Adrenal gland (tissue), 9 donors: ENCODE measurements at regions not wholly inside any gene's neighbourhood (a gene's known extent, or its start where the extent isn't known, plus 50 kb on each side); places are given as distances from the start of the nearest gene placed in this dataset.
A peak's percentile ranks its signal among the peaks of the same experiment; 100 is the strongest.

ENCODE experiments used
- DNase-seq, 7 donors: peaks; one replicate each; pipeline ENCODE4 v3.0.0-alpha.2; 2019 to 2020
- H3K27ac ChIP-seq, 5 donors: fragments of 200-600 bp; sonication (generic) in 4 of 5; 1 replicate in 3 of 5; 2 replicates in 2 of 5; pipeline versions ENCODE4 v1.5.1 to v1.8.0; 2016 to 2020; ENCODE audit warnings: mild to moderate bottlenecking in 1 of 5
- H3K27me3 ChIP-seq: fragments of 200-600 bp; 2 replicates; pipeline ENCODE4 v1.8.0; 2021
- H3K36me3 ChIP-seq, 2 donors: fragments of 200-600 bp; replicated peaks in 1 of 2; 1 replicate in 1 of 2; 2 replicates in 1 of 2; pipeline versions ENCODE4 v1.5.1 to v1.8.0; 2018 to 2022
- H3K4me1 ChIP-seq, 2 donors: fragments of 200-600 bp; replicated peaks in 1 of 2; 1 replicate in 1 of 2; 2 replicates in 1 of 2; pipeline versions ENCODE4 v1.5.1 to v1.8.0; 2018 to 2021
- H3K4me3 ChIP-seq, 4 donors: fragments of 200-600 bp; sonication (generic) in 3 of 4; one replicate each; pipeline ENCODE4 v1.5.1; 2016 to 2018
- H3K9me3 ChIP-seq, 3 donors: fragments of 200-600 bp; sonication (generic) in 1 of 3; replicated peaks in 1 of 3; 1 replicate in 2 of 3; 2 replicates in 1 of 3; pipeline versions ENCODE4 v1.5.1 to v1.8.0; 2016 to 2021
- CTCF ChIP-seq, 6 experiments: fragments of 450-650 bp in 4 of 6; fragments of 200-600 bp in 2 of 6; sonication (generic) in 1 of 6; IDR thresholded peaks; 1 replicate in 5 of 6; 2 replicates in 1 of 6; pipeline versions ENCODE4 v1.5.1 to v1.8.0; 2016 to 2021; ENCODE audit warnings: antibody characterized with exemption in 6 of 6, mild to moderate bottlenecking in 2 of 6, moderate library complexity in 1 of 6
- POLR2A ChIP-seq, 2 donors: fragments of 450-650 bp; IDR thresholded peaks; one replicate each; pipeline ENCODE4 v1.6.1; 2017; ENCODE audit warnings: antibody characterized with exemption in 2 of 2, mild to moderate bottlenecking in 2 of 2, moderate library complexity in 1 of 2
- WGBS, 4 donors: extraction: QIAGEN DNeasy Blood & Tissue Kit in 2 of 4; methylation state at CpG; one replicate each; pipeline versions ENCODE4 v1.1.5 to v1.1.7; 2013 to 2017; 5-methylcytosine and 5-hydroxymethylcytosine counted together
- intact Hi-C, 2 donors: fragments of 100-400 bp; cut with DNase I; formaldehyde crosslinking; loops; one replicate each; pipeline versions ENCODE4 v1.14.1 to v1.15.0; 2022 to 2023
- donor health status: healthy with polysubstance abuse.
- donor health status: Bipolar disorder and iron deficiency.
- donor health status: DM: yes; HTN: yes; CAD: no.
- donor health status: DM: no; HTN: no; CAD: no.
- donor health status: DM: no; HTN: no; CAD: no.

GRCh38 chr2:217076058-217076435 lies 216.2 kb upstream of the TNP1 start:
- intact Hi-C loops: no loop called here
- Histone ChIP-seq H3K27ac (peak overlapping the region in 1 of 5 donors; percentile 75), H3K4me3 (no peak overlapping the region), H3K27me3 (no peaks in the 10 kb centered on the region), H3K4me1 (peaks cover 8 to 13% of the 10 kb centered on the region in 2 donors), H3K36me3 (no peaks in the 10 kb centered on the region), H3K9me3 (no peaks in the 10 kb centered on the region)
- no peak for DNase-seq
- no peak for TF ChIP-seq POLR2A (IDR thresholded peaks at IDR 0.05)
- TF ChIP-seq CTCF (IDR thresholded peaks at IDR 0.05): no peak
- 88 to 95% (median 91%) methylated on average over 3 of the region's 3 CpGs for WGBS, 4 donors

GRCh38 chr2:217075268-217076057 lies 215.6 kb upstream of the TNP1 start:
- H3K27ac ChIP-seq: peak overlapping the region in 3 of 5 donors; percentile 2 to 75 (median 75)
- TF ChIP-seq POLR2A (IDR thresholded peaks at IDR 0.05): no peak
- no peak for TF ChIP-seq CTCF (IDR thresholded peaks at IDR 0.05)
- H3K4me3 ChIP-seq: no peak overlapping the region
- H3K27me3 ChIP-seq: no peaks in the 10 kb centered on the region
- 74 to 75% (median 74%) methylated on average over 12 of the region's 12 CpGs for WGBS, 4 donors
- H3K36me3 ChIP-seq: no peaks in the 10 kb centered on the region
- H3K4me1 ChIP-seq: peaks cover 8 to 13% of the 10 kb centered on the region in 2 donors
- H3K9me3 ChIP-seq: no peaks in the 10 kb centered on the region
- intact Hi-C loops: no loop called here
- DNase-seq: peak; percentile 55 to 83 (median 78)

- no peaks in the 10 kb centered on the region for H3K27me3 ChIP-seq
- H3K27ac ChIP-seq: peak overlapping the region in 3 of 5 donors; percentile 2 to 75 (median 75)
- H3K4me3 ChIP-seq: no peak overlapping the region
- no peaks in the 10 kb centered on the region for H3K36me3 ChIP-seq
- intact Hi-C loops: no loop called here
- TF ChIP-seq POLR2A (IDR thresholded peaks at IDR 0.05) (no peak), CTCF (IDR thresholded peaks at IDR 0.05) (no peak)
- no peaks in the 10 kb centered on the region for H3K9me3 ChIP-seq
- H3K4me1 ChIP-seq: peaks cover 8 to 13% of the 10 kb centered on the region in 2 donors
- peak in 1 of 7 donors; percentile 27 for DNase-seq
- WGBS, 4 donors: 62 to 79% (median 68%) methylated on average over 6 of the region's 6 CpGs
These were observed 214.9 kb upstream of the TNP1 start for GRCh38 chr2:217074576-217075255.

GRCh38 chr2:217071416-217071815 lies 211.6 kb upstream of the TNP1 start:
- no peaks in the 10 kb centered on the region for H3K27me3 ChIP-seq
- H3K9me3 ChIP-seq: no peaks in the 10 kb centered on the region
- 70 to 76% (median 74%) methylated on average over 8 of the region's 8 CpGs for WGBS, 4 donors
- no peaks in the 10 kb centered on the region for H3K36me3 ChIP-seq
- intact Hi-C loops: no loop called here
- peak in 5 of 7 donors; percentile 38 to 78 (median 55) for DNase-seq
- peaks cover 8 to 13% of the 10 kb centered on the region in 2 donors for H3K4me1 ChIP-seq
- peak overlapping the region in 2 of 5 donors; percentile 18 to 67 for H3K27ac ChIP-seq
- TF ChIP-seq POLR2A (IDR thresholded peaks at IDR 0.05) (no peak), CTCF (IDR thresholded peaks at IDR 0.05) (no peak)
- H3K4me3 ChIP-seq: no peak overlapping the region
